ENCODE measurements at regions not wholly inside any gene's neighbourhood (a gene's known extent, or its start where the extent isn't known, plus 50 kb on each side); places are given as distances from the start of the nearest gene placed in this dataset.

DNA sequence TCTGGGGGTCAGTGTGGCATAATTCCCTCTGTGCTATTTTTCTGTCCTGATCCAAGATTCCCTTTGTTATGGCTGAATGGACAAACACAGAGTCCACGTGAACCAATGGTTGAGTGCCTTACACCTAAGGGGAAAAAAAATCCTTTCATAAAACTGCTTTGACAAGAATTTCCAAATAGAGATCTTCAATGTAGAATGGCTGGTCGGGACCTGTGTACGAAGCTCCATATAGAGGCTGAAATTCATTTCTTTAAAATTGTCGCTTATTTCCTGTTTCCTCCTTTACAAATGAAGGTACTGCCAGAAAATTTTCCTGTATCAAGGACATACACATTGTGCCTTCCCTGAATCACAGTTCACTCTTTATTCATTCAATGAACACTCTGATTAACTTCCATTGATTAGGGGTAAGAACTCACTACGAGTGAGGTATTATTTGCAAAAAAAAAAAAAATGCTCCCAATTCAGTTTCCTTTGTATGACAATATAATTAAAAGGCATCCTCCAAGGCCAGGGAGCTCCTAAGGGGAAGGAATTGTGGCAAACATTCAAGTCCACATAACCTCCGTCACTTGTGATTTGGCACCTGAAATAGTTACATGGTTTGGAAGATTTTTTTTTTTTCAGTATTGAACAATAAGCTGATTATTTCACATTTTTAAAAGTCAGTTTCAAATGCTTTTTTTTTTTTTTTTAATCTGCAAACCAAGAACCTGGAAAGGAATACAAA lies 293.8 kb downstream of the MEX3B start:
- ChIA-PET CTCF (no interaction called here), POLR2A (no interaction called here)
- Histone ChIP-seq H4K20me1 (replicated peaks; ENCODE audit: control insufficient read depth, extremely low read depth, insufficient read depth, low read length) (no peaks in the 10 kb centered on the region), H3K27me3 (ENCODE audit: control insufficient read depth in 2 of 2, insufficient read depth in 2 of 2, low read length in 2 of 2) (no peaks in the 10 kb centered on the region), H3K27ac (ENCODE audit: insufficient read depth, low read depth, low read length) (no peak overlapping the region), H3K4me2 (ENCODE audit: insufficient read depth, low read length) (no peak overlapping the region), H3K9me3 (replicated peaks; ENCODE audit: control insufficient read depth, insufficient read depth, low read length) (no peaks in the 10 kb centered on the region), H3K4me1 (ENCODE audit: control insufficient read depth, extremely low read depth, insufficient read depth, low read length) (no peaks in the 10 kb centered on the region), H3K36me3 (ENCODE audit: control insufficient read depth in 2 of 2, extremely low read depth in 1 of 2, insufficient read depth in 2 of 2, low read length in 2 of 2) (no peaks in the 10 kb centered on the region), H3K79me2 (ENCODE audit: control insufficient read depth, insufficient read depth, low read length) (no peaks in the 10 kb centered on the region), H3K4me3 (replicated peaks in 1 of 3; ENCODE audit: insufficient read depth in 1 of 3, low read depth in 1 of 3, low read length in 3 of 3) (no peak overlapping the region), H3K9ac (replicated peaks; ENCODE audit: extremely low read depth, insufficient read depth, low read length) (no peak overlapping the region), H2AFZ (ENCODE audit: low read depth, low read length) (no peak overlapping the region), H3K9me1 (replicated peaks; ENCODE audit: control insufficient read depth, extremely low read depth, insufficient read depth, low read length) (no peaks in the 10 kb centered on the region)
- intact Hi-C loops (cut with micrococcal nuclease), result no loop called here
- DNase-seq (ENCODE audit: low read depth, low spot score) (no peak), FAIRE-seq (no peak)
- dilution Hi-C loops (cut with MboI; ENCODE audit: extremely low pct_ligation_motif_present, low sequenced_read_pairs), result no loop called here
- TF ChIP-seq JUN (IDR thresholded peaks at IDR 0.05; ENCODE audit: borderline replicate concordance, insufficient read depth, insufficient read length, low read depth), result no peak
- TF ChIP-seq, protein P1, sequence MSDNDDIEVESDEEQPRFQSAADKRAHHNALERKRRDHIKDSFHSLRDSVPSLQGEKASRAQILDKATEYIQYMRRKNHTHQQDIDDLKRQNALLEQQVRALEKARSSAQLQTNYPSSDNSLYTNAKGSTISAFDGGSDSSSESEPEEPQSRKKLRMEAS (IDR thresholded peaks at IDR 0.05; ENCODE audit: insufficient read depth, insufficient read length), result no peak
- TF ChIP-seq MYC (IDR thresholded peaks at IDR 0.05; ENCODE audit: low read depth, low read length), result no peak
- TF ChIP-seq, protein P2, sequence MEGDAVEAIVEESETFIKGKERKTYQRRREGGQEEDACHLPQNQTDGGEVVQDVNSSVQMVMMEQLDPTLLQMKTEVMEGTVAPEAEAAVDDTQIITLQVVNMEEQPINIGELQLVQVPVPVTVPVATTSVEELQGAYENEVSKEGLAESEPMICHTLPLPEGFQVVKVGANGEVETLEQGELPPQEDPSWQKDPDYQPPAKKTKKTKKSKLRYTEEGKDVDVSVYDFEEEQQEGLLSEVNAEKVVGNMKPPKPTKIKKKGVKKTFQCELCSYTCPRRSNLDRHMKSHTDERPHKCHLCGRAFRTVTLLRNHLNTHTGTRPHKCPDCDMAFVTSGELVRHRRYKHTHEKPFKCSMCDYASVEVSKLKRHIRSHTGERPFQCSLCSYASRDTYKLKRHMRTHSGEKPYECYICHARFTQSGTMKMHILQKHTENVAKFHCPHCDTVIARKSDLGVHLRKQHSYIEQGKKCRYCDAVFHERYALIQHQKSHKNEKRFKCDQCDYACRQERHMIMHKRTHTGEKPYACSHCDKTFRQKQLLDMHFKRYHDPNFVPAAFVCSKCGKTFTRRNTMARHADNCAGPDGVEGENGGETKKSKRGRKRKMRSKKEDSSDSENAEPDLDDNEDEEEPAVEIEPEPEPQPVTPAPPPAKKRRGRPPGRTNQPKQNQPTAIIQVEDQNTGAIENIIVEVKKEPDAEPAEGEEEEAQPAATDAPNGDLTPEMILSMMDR (IDR thresholded peaks at IDR 0.05; ENCODE audit: extremely low read depth in 1 of 2, insufficient read depth in 1 of 2, low read depth in 1 of 2, low read length in 2 of 2), result no peak
- no peak for TF ChIP-seq POLR2AphosphoS5 (IDR thresholded peaks at IDR 0.05; ENCODE audit: insufficient read depth, low read depth, low read length)
- no peak for TF ChIP-seq POLR2A (IDR thresholded peaks at IDR 0.05; ENCODE audit: low read depth, low read length)
- TF ChIP-seq GATA2 (IDR thresholded peaks at IDR 0.05; ENCODE audit: insufficient read depth, insufficient read length, low read depth, low read length), result no peak
- no peak for TF ChIP-seq FOS (IDR thresholded peaks at IDR 0.05; ENCODE audit: borderline replicate concordance, insufficient read depth, low read length)
- no TSS peak for BruUV-seq (replicated peaks)
